Osteoblast (primary cell): ENCODE measurements at regions not wholly inside any gene's neighbourhood (a gene's known extent, or its start where the extent isn't known, plus 50 kb on each side); places are given as distances from the start of the nearest gene placed in this dataset.

Experiments
- DNase-seq: peaks from one replicate; pipeline ENCODE4 v3.0.0; 2011; ENCODE audit warnings: low spot score, mixed read lengths; ENCODE audit not compliant: insufficient read length; ENCODE audit errors: missing footprints
- H2AFZ ChIP-seq: 2 replicates; pipeline ENCODE4 v1.6.0; 2011; ENCODE audit warnings: mild to moderate bottlenecking, low read length
- H3K27ac ChIP-seq: 2 replicates; pipeline ENCODE4 v1.5.1; 2011; ENCODE audit warnings: mild to moderate bottlenecking, low read depth, low read length, moderate library complexity
- H3K27me3 ChIP-seq: 2 replicates; pipeline ENCODE4 v1.6.0; 2012; ENCODE audit warnings: mild to moderate bottlenecking, control low read depth, inconsistent platforms, low read length, moderate library complexity; ENCODE audit not compliant: insufficient read depth
- H3K36me3 ChIP-seq: 2 replicates; pipeline ENCODE4 v1.5.1; 2011; ENCODE audit warnings: mild to moderate bottlenecking, low read length, control low read depth, moderate library complexity; ENCODE audit not compliant: insufficient read depth
- H3K4me1 ChIP-seq: 2 replicates; pipeline ENCODE4 v1.5.1; 2011; ENCODE audit warnings: mild to moderate bottlenecking, low read length, control low read depth, moderate library complexity; ENCODE audit not compliant: insufficient read depth
- H3K4me2 ChIP-seq: 2 replicates; pipeline ENCODE4 v1.6.0; 2011; ENCODE audit warnings: mild to moderate bottlenecking, low read length; ENCODE audit not compliant: insufficient read depth
- H3K4me3 ChIP-seq: fragments of 200-600 bp; sonication (generic); 3 replicates; pipeline ENCODE4 v1.5.1; 2012; ENCODE audit warnings: mild to moderate bottlenecking, low read length, inconsistent platforms; ENCODE audit not compliant: insufficient read depth
- H3K79me2 ChIP-seq: 2 replicates; pipeline ENCODE4 v1.6.0; 2012; ENCODE audit warnings: mild to moderate bottlenecking, low read length, control low read depth, inconsistent platforms; ENCODE audit not compliant: insufficient read depth
- H3K9me3 ChIP-seq: 2 replicates; pipeline ENCODE4 v1.5.1; 2011; ENCODE audit warnings: low read depth, low read length, control low read depth
- H4K20me1 ChIP-seq: 2 replicates; pipeline ENCODE4 v1.6.0; 2012; ENCODE audit warnings: mild to moderate bottlenecking, low read length, control low read depth; ENCODE audit not compliant: insufficient read depth
- CTCF ChIP-seq: IDR thresholded peaks from 2 replicates; pipeline ENCODE4 v1.5.1; 2011; ENCODE audit warnings: mild to moderate bottlenecking, low read depth, low read length, moderate library complexity; ENCODE audit errors: extremely low read depth

- no peak for TF ChIP-seq CTCF
- Histone ChIP-seq H4K20me1 (no peaks in the 10 kb centered on the region), H3K27me3 (no peaks in the 10 kb centered on the region), H3K27ac (peak overlapping the region; percentile 90), H3K4me1 (peaks cover 50% of the 10 kb centered on the region), H3K79me2 (peaks cover 73% of the 10 kb centered on the region), H2AFZ (no peak overlapping the region), H3K9me3 (no peaks in the 10 kb centered on the region), H3K4me3 (no peak overlapping the region), H3K4me2 (peak overlapping the region; percentile 21), H3K36me3 (peaks cover 9% of the 10 kb centered on the region)
- no peak for DNase-seq
Measured at GRCh38 chr4:71260544-71260943, 78.3 kb upstream of the SLC4A4 start.

- no peak for TF ChIP-seq CTCF
- Histone ChIP-seq H3K4me1 (peaks cover 55% of the 10 kb centered on the region), H3K27ac (peak overlapping the region; percentile 90), H4K20me1 (no peaks in the 10 kb centered on the region), H3K79me2 (peaks cover 70% of the 10 kb centered on the region), H3K4me2 (peak overlapping the region; percentile 22), H2AFZ (peak overlapping the region; percentile 11), H3K27me3 (no peaks in the 10 kb centered on the region), H3K36me3 (peaks cover 5% of the 10 kb centered on the region), H3K9me3 (no peaks in the 10 kb centered on the region), H3K4me3 (no peak overlapping the region)
- no peak for DNase-seq
Measured at GRCh38 chr4:71261001-71261400, 77.8 kb upstream of the SLC4A4 start.

- H4K20me1 ChIP-seq = no peaks in the 10 kb centered on the region
- H3K4me2 ChIP-seq = peak overlapping the region; percentile 43
- TF ChIP-seq CTCF = no peak
- peaks cover 66% of the 10 kb centered on the region for H3K79me2 ChIP-seq
- H3K9me3 ChIP-seq = no peaks in the 10 kb centered on the region
- no peak overlapping the region for H2AFZ ChIP-seq
- peak overlapping the region; percentile 90 for H3K27ac ChIP-seq
- no peaks in the 10 kb centered on the region for H3K27me3 ChIP-seq
- H3K4me1 ChIP-seq = peaks cover 62% of the 10 kb centered on the region
- H3K36me3 ChIP-seq = peaks cover 3% of the 10 kb centered on the region
- no peak overlapping the region for H3K4me3 ChIP-seq
- no peak for DNase-seq
Measured at GRCh38 chr4:71261633-71262121, 77.1 kb upstream of the SLC4A4 start.

GRCh38 chr4:71262161-71262560 lies 76.7 kb upstream of the SLC4A4 start:
- Histone ChIP-seq H3K4me3 (no peak overlapping the region), H3K4me1 (peaks cover 66% of the 10 kb centered on the region), H2AFZ (no peak overlapping the region), H3K27me3 (no peaks in the 10 kb centered on the region), H3K9me3 (no peaks in the 10 kb centered on the region), H3K79me2 (peaks cover 64% of the 10 kb centered on the region), H3K27ac (peak overlapping the region; percentile 90), H3K4me2 (peak overlapping the region; percentile 43), H3K36me3 (peaks cover 3% of the 10 kb centered on the region), H4K20me1 (no peaks in the 10 kb centered on the region)
- no peak for TF ChIP-seq CTCF
- DNase-seq = peak; percentile 35
